T-helper 1 cell treated with Interleukin-12 subunit alpha and Interleukin-12 subunit beta and Interleukin-4 antibody, amounts not matched to agents 30 ng/mL and 1 ng/mL, for 36 hours (primary cell): ENCODE measurements at regions not wholly inside any gene's neighbourhood (a gene's known extent, or its start where the extent isn't known, plus 50 kb on each side); places are given as distances from the start of the nearest gene placed in this dataset.

Source experiments
- intact Hi-C: fragments of 100-400 bp; cut with micrococcal nuclease; formaldehyde crosslinking; loops from one replicate; pipeline ENCODE4 v1.15.1; 2024

DNA sequence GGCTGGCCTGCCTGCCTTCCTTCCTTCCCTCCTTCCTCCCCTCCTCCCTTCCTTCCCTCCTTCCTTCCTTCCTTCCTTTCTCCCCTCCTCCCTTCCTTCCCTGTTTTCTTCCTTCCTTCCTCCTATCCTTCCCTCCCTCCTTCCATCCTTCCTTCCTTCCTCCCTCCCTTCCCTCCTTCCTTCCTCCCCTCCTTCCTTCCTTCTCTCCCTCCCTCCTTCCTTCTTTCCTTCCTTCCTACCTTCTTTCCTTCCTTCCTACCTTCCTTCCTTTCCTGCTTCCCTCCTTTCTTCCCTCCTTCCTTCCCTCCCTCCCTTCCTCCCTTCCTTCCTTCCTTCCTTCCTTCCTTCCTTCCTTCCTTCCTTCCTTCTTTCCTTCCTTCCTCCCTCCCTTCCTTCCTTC is 70.1 kb upstream of the PTGFR start:
- intact Hi-C loops: no loop called here

DNA sequence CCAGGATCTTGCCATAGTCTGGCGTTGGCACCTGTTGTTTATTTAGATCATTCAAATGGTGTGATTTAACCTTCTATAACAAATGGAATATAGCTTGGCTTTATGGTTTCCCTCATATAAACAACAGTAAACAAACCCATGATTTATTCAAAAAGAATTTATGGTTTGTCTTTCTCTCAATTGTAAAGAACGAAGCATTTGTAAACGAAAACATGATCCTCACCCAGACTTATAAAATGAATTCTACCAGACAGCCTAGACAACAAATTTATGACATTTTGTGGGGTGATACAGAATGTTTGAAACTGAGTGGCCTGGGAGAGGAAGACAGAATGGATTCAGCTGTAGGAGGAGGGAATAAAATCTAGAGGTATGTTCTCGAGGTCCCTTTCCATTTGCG is 66.1 kb upstream of the PTGFR start:
- intact Hi-C loops: no loop called here

DNA sequence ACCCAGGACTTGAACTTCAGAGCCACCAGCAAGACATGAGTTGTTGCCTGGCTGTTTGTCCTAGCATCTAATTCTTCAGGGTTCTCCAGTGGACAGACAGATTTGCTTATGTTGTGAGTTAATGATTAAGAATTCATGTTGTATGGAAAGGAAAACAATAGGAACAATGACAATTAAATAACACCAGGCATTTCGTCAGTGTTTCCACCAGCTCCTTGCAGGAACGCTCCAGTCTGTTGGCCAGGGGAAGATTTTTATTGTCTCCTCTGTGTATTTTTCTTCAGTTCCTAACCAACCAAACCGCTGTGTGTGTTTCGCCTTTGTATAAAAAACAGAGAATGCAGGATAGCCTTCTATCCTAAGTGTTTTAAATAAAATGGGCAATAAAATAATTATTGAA is 64.4 kb upstream of the PTGFR start:
- intact Hi-C loops: no loop called here

DNA sequence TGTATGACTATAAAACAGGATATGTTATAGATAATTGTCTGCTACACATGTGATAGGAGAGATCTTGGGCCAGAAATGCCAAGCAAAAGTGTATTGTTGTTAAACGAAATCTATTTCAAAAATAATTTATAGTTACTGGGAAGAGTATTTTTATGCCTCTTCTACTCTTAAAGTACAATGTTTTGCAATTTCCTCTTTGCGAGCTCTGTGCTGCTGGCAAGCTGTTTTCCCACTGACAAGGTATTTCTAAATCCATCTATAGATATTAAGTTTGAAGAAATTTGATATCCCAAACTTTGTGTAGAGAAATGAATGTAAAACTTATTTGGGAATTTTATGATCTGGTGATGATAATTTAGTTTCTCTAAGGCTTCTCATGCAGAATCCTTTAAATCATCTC is 63.3 kb upstream of the PTGFR start:
- intact Hi-C loops: no loop called here

DNA sequence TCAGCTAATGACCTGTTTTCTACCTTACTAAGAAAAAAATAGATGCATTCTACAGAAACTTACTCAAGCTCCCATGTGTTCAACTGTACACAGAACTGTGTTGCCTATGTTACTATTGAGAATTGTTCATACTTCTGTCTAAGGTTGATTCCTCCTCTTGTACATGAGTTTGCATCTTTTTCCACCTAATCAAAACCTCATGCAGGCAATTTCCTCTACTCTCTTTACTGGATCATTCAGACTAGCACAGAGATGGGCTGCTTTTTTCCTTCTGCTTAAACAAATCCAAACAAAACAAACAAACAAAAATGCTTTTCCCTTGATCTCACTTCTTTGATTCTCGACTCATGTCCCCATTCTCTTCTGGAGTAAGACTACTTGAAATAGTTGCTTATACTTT is 58.8 kb upstream of the PTGFR start:
- intact Hi-C loops: no loop called here

DNA sequence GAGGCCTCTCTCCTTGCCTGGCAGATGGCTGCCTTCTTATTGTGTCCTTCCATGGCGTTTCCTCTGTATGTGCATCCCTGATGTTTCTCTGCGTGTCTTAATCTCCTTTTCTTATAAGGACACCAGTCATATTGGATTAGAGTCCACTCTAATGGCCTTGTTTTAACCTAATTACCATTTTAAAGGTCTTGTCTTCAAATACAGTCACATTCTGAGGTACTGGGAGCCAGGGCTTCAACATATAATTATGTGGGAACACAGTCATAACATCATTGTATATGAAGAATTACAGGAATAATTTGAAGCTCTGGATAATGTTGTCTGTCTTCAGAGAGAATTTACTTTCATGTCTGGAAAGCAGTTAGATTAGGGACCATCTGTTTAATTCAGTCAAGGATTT is 56.4 kb upstream of the PTGFR start:
- intact Hi-C loops: no loop called here

DNA sequence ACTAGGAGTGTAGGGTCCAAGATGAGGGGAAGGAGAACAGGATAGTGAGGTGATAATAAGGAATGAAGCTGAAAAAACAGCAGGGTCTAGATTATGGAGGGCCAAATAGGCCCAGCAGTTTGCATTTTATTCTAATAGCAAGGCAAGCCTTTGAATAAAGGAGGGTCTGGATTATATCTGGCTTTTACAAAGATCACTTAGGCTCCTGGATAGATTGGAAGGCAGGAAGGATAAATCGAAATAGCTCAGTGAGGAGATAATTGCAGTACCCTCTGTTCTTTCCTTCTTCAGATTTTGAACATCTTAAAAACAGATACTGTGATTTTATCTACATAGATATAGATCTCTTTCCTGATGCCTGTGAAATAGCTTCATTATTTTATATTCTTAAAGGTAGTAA is 53.8 kb upstream of the PTGFR start:
- intact Hi-C loops: no loop called here

DNA sequence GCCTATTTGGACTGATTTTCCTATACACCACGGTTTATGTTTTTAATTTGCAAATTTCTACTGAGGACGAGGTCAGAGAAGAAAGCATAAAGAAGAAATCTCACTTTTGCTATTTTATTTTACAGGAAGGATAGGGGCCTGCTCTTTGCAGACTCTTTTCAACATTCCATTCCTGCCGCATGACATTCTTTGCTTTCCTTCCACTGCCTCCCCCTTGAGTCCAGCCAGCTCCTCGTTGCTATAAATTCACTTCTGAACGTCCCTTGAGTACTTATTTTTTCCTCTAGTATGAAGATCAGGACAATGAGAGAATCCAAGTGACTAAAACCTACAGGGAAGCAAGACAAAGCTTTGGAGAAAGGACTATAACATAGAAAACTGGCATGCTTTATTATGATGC is 53.4 kb upstream of the PTGFR start:
- intact Hi-C loops: no loop called here

DNA sequence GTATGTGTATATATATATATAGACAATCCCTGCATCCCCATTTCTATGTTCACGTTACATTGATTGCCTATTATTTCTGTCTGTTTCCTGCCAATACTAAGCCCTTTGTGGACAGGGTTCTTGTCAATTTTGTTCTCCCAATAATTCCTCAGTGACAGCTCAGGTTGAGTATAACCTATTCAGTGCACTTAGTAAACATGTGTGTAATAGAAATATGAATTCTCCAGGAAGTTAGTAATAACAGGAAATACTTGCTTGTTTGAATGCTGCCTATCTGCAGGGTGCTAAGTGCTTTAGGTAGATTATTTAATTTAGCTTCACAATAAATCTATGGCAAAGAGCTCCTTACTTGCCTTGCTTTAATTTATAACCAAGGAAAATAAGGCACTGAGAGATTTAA is 52.8 kb upstream of the PTGFR start:
- intact Hi-C loops: no loop called here

DNA sequence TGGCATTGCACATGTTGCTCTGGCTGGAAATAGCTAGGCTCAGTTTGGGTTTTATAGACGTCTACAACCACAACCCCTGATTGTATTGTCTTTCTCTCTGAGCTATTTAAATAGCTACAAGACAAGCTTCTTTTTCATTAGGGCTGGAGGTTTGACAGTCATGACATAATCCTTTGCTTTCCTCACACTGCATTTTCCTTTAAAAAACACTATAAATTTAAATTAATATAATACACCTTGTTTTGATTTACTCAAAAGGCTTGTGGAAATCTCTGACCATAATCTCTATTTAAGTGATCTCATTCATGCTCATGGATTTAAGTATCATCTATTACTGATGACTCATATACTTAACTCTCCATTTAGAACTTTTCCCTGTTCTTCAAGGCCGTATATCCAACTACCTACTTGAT is 50.4 kb upstream of the PTGFR start:
- intact Hi-C loops: no loop called here
